T47D (cell line): ENCODE measurements at regions not wholly inside any gene's neighbourhood (a gene's known extent, or its start where the extent isn't known, plus 50 kb on each side); places are given as distances from the start of the nearest gene placed in this dataset.
"Not testable (repeated sequence)": the region's sequence is repeated elsewhere in the genome, so short reads cannot be mapped to it uniquely, and the experiment has no call there.

Experiments
- DNase-seq, 2 experiments: peaks; one replicate each; pipeline versions ENCODE4 v3.0.0 to v3.0.0-alpha.2; 2011 to 2012; ENCODE audit warnings: low read depth in 1 of 2, low spot score in 1 of 2
- JUND ChIP-seq: IDR thresholded peaks from 2 replicates; pipeline ENCODE4 v1.6.1; 2012; ENCODE audit warnings: low read depth
- in situ Hi-C: cut with HindIII; loops from 2 replicates; pipeline ENCODE4 v1.10.0; 2016; ENCODE audit warnings: low sequenced_read_pairs, low pct_unique_long_range_greater_than_20kb

GRCh38 chr11:41519696-41520095, 60.2 kb upstream of the LRRC4C start:
- no peak for DNase-seq
- in situ Hi-C loops: no loop called here
- TF ChIP-seq JUND: no peak

- in situ Hi-C loops: no loop called here
- no peak for DNase-seq
- TF ChIP-seq JUND: no peak
Observed at GRCh38 chr11:41522391-41522790, 62.9 kb upstream of the LRRC4C start.

- in situ Hi-C loops: no loop called here
- no peak for DNase-seq
- no peak for TF ChIP-seq JUND
Observed at GRCh38 chr11:41522899-41523672, 63.6 kb upstream of the LRRC4C start.

- DNase-seq: no peak
- in situ Hi-C loops: no loop called here
- TF ChIP-seq JUND: no peak
Observed at GRCh38 chr11:41527530-41527929, 68.1 kb upstream of the LRRC4C start.

GRCh38 chr11:41532413-41532812, 73.0 kb upstream of the LRRC4C start:
- no peak for TF ChIP-seq JUND
- in situ Hi-C loops: no loop called here
- no peak for DNase-seq

GRCh38 chr11:41533761-41534160, 74.3 kb upstream of the LRRC4C start:
- DNase-seq: no peak
- TF ChIP-seq JUND: no peak
- in situ Hi-C loops: no loop called here

- TF ChIP-seq JUND: no peak
- no peak for DNase-seq
- in situ Hi-C loops: no loop called here
Observed at GRCh38 chr11:41534391-41534790, 74.9 kb upstream of the LRRC4C start.

- TF ChIP-seq JUND: no peak
- DNase-seq: no peak
- in situ Hi-C loops: no loop called here
Observed at GRCh38 chr11:41534861-41535260, 75.4 kb upstream of the LRRC4C start.

- DNase-seq: no peak
- in situ Hi-C loops: no loop called here
Observed at GRCh38 chr11:41536021-41536568, 76.6 kb upstream of the LRRC4C start.

GRCh38 chr11:41544902-41545301, 85.5 kb upstream of the LRRC4C start:
- DNase-seq, in situ Hi-C loops: not testable (repeated sequence)

More at GRCh38 chr11:41536021-41536568, 76.6 kb upstream of the LRRC4C start:
- no peak for TF ChIP-seq JUND

GRCh38 chr11:41578421-41579051, 119.1 kb upstream of the LRRC4C start:
- in situ Hi-C loops: no loop called here
- no peak for TF ChIP-seq JUND
- DNase-seq: peak in 1 of 2 experiments; percentile 51

- no peak for DNase-seq
- in situ Hi-C loops: no loop called here
- no peak for TF ChIP-seq JUND
Observed at GRCh38 chr11:41579546-41579945, 120.1 kb upstream of the LRRC4C start.

- in situ Hi-C loops: no loop called here
Observed at GRCh38 chr11:41609511-41609910, 150.1 kb upstream of the LRRC4C start.

More at GRCh38 chr11:41609511-41609910, 150.1 kb upstream of the LRRC4C start:
- TF ChIP-seq JUND: no peak
- no peak for DNase-seq
